ENCODE measurements at regions not wholly inside any gene's neighbourhood (a gene's known extent, or its start where the extent isn't known, plus 50 kb on each side); places are given as distances from the start of the nearest gene placed in this dataset.
"Not testable (repeated sequence)": the region's sequence is repeated elsewhere in the genome, so short reads cannot be mapped to it uniquely, and the experiment has no call there.

DNA sequence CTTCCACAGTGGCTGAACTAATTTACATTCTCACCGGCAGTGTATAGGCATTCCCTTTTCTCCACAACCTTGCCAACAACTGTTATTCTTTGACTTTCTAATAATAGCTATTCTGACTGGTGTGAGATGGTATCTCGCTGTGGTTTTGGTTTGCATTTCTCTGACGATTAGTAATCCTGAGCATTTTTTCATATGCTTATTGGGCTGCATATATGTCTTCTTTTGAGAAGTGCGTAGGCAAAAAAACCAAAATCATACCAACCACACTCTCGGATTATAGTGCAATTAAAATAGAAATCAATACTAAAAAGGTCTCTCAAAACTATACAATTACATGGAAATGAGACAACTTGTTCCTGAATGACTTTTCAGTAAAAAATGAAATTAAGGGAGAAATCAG is 74.8 kb upstream of the NBPF20 start:
- DNase-seq; H3K27me3 Mint-ChIP-seq; H3K4me3 Mint-ChIP-seq; CTCF ChIA-PET; H3K4me2 ChIP-seq (replicated peaks; ENCODE audit: low read depth, low read length, poor library complexity, severe bottlenecking); H3K9ac ChIP-seq (ENCODE audit: low read length); H3K79me2 ChIP-seq (ENCODE audit: control insufficient read depth, insufficient read depth, low read length); H3K4me1 ChIP-seq (ENCODE audit: control insufficient read depth in 2 of 2, insufficient read depth in 2 of 2, low read length in 2 of 2); H3K27ac ChIP-seq (ENCODE audit: low read length in 2 of 2); H3K9me3 Mint-ChIP-seq (ENCODE audit: insufficient read depth); POLR2A ChIA-PET; H3K4me1 Mint-ChIP-seq; H3K27me3 ChIP-seq (replicated peaks in 1 of 4; ENCODE audit: control extremely low read depth in 1 of 4, control insufficient read depth in 3 of 4, insufficient read depth in 4 of 4, low read length in 3 of 4); ATAC-seq (ENCODE audit: low read depth); H3K36me3 ChIP-seq (replicated peaks in 1 of 2; ENCODE audit: control extremely low read depth in 1 of 2, control insufficient read depth in 1 of 2, extremely low read depth in 1 of 2, insufficient read depth in 2 of 2, low read length in 1 of 2); H3K9me3 ChIP-seq (ENCODE audit: control extremely low read depth in 1 of 3, control insufficient read depth in 2 of 3, insufficient read depth in 1 of 3, low read length in 2 of 3); H2AFZ ChIP-seq (ENCODE audit: insufficient read depth, low read depth, low read length, poor library complexity, severe bottlenecking); H3K4me3 ChIP-seq (ENCODE audit: control extremely low read depth in 1 of 5, extremely low read depth in 1 of 5, insufficient read depth in 1 of 5, low read depth in 2 of 5, low read length in 4 of 5); H3K27ac Mint-ChIP-seq; H4K20me1 ChIP-seq (ENCODE audit: control insufficient read depth, insufficient read depth, low read length, poor library complexity, severe bottlenecking); intact Hi-C loops (cut with micrococcal nuclease): not testable (repeated sequence)
- WGBS (ENCODE audit: insufficient coverage): no CpG with 5 or more reads among the region's 5 CpGs

DNA sequence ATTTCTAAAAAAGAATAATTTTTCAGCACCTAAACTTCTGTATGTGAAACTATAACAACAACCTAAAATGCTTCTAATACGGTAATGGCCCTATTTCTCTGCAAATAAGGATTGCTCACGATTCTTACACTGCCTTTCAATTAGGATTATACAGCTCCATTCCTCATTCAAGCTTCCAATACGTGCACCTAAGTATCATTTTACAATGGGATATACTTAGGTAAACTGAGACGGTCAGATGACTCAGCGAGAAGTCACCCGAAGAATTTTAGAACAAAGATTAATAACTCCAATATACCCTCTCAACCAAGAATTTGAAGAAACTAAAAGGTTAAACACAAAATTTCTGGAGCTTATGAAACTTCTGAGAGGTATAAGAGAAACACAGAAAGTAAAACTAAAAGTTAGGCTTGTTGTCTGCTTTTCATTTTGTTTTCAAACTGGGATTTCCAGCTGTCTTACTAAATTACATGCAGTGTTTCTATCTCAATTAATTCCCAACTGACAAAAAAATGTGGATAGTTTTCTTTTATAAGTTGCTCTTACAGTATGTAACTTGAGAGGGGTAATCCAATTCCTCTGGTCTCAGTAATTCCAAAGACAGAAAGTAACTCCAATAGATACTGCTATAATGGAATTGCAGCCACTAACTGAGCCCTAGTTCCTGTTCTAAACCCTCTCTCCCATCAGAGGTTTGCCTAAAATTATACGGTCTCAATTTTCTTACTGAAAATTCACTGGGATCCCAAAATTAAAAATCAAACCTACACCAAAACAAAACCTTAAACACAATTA is 69.9 kb upstream of the NBPF20 start:
- POLR2A ChIA-PET; H3K79me2 ChIP-seq (ENCODE audit: control insufficient read depth, insufficient read depth, low read length); H3K9me3 Mint-ChIP-seq (ENCODE audit: insufficient read depth); H3K27me3 Mint-ChIP-seq; H3K4me2 ChIP-seq (replicated peaks; ENCODE audit: low read depth, low read length, poor library complexity, severe bottlenecking); CTCF ChIA-PET; H3K4me1 Mint-ChIP-seq; H2AFZ ChIP-seq (ENCODE audit: insufficient read depth, low read depth, low read length, poor library complexity, severe bottlenecking); H3K4me3 Mint-ChIP-seq; ATAC-seq (ENCODE audit: low read depth); H3K36me3 ChIP-seq (replicated peaks in 1 of 2; ENCODE audit: control extremely low read depth in 1 of 2, control insufficient read depth in 1 of 2, extremely low read depth in 1 of 2, insufficient read depth in 2 of 2, low read length in 1 of 2); H3K4me3 ChIP-seq (ENCODE audit: control extremely low read depth in 1 of 5, extremely low read depth in 1 of 5, insufficient read depth in 1 of 5, low read depth in 2 of 5, low read length in 4 of 5); H3K4me1 ChIP-seq (ENCODE audit: control insufficient read depth in 2 of 2, insufficient read depth in 2 of 2, low read length in 2 of 2); H3K9ac ChIP-seq (ENCODE audit: low read length); H3K27me3 ChIP-seq (replicated peaks in 1 of 4; ENCODE audit: control extremely low read depth in 1 of 4, control insufficient read depth in 3 of 4, insufficient read depth in 4 of 4, low read length in 3 of 4); H3K9me3 ChIP-seq (ENCODE audit: control extremely low read depth in 1 of 3, control insufficient read depth in 2 of 3, insufficient read depth in 1 of 3, low read length in 2 of 3); DNase-seq; H3K27ac Mint-ChIP-seq; intact Hi-C loops (cut with micrococcal nuclease); H4K20me1 ChIP-seq (ENCODE audit: control insufficient read depth, insufficient read depth, low read length, poor library complexity, severe bottlenecking); H3K27ac ChIP-seq (ENCODE audit: low read length in 2 of 2): not testable (repeated sequence)
- no CpG with 5 or more reads among the region's 7 CpGs for WGBS (ENCODE audit: insufficient coverage)

DNA sequence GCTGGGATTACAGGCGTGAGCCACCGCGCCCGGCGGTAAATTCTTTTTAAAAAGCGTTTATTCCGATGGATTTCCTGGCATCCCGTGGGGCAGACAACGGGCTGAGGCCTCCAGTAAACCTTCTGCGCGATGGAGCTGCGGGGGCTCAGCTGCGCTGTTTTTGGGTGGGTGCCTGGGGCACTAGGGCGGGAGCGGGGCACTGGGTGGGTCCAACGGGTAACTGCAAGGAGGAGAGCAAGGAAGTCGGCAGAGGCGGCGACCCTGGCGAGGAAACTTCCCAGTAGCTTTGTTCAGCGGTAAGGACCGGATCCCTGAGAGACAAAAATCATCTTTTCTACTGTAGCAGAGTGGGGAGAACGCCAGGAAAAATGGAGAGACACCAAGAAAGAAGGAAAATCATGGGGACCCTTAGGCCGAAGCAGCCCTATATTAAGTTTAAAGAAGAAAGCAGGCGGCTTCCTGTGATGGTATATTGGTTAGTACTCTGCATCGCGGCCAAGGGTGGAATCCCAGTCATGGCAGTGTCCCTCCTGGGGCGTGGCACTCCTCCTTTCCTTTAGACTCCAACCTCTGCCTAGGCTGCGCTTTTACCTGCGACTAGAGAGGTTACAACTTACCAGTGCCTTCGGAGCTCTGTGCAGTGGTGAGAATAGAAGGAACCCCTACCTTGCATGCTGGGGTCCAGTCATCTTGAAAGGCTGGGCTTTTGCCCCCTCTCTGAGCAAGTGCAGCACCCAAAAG is 63.0 kb upstream of the NBPF20 start:
- H3K4me1 Mint-ChIP-seq; H3K79me2 ChIP-seq (ENCODE audit: control insufficient read depth, insufficient read depth, low read length); H3K27ac Mint-ChIP-seq; CTCF ChIA-PET; intact Hi-C loops (cut with micrococcal nuclease); H3K36me3 ChIP-seq (replicated peaks in 1 of 2; ENCODE audit: control extremely low read depth in 1 of 2, control insufficient read depth in 1 of 2, extremely low read depth in 1 of 2, insufficient read depth in 2 of 2, low read length in 1 of 2); POLR2A ChIA-PET; H3K9ac ChIP-seq (ENCODE audit: low read length); H3K27me3 ChIP-seq (replicated peaks in 1 of 4; ENCODE audit: control extremely low read depth in 1 of 4, control insufficient read depth in 3 of 4, insufficient read depth in 4 of 4, low read length in 3 of 4); H3K9me3 Mint-ChIP-seq (ENCODE audit: insufficient read depth); ATAC-seq (ENCODE audit: low read depth); DNase-seq; H2AFZ ChIP-seq (ENCODE audit: insufficient read depth, low read depth, low read length, poor library complexity, severe bottlenecking); H4K20me1 ChIP-seq (ENCODE audit: control insufficient read depth, insufficient read depth, low read length, poor library complexity, severe bottlenecking); H3K4me1 ChIP-seq (ENCODE audit: control insufficient read depth in 2 of 2, insufficient read depth in 2 of 2, low read length in 2 of 2); H3K27ac ChIP-seq (ENCODE audit: low read length in 2 of 2); H3K4me3 Mint-ChIP-seq; H3K4me2 ChIP-seq (replicated peaks; ENCODE audit: low read depth, low read length, poor library complexity, severe bottlenecking); H3K27me3 Mint-ChIP-seq; H3K9me3 ChIP-seq (ENCODE audit: control extremely low read depth in 1 of 3, control insufficient read depth in 2 of 3, insufficient read depth in 1 of 3, low read length in 2 of 3): not testable (repeated sequence)
- H3K4me3 ChIP-seq (ENCODE audit: control extremely low read depth in 1 of 5, extremely low read depth in 1 of 5, insufficient read depth in 1 of 5, low read depth in 2 of 5, low read length in 4 of 5): peak overlapping the region in 1 of 5 experiments; percentile 12
- no CpG with 5 or more reads among the region's 31 CpGs for WGBS (ENCODE audit: insufficient coverage)

DNA sequence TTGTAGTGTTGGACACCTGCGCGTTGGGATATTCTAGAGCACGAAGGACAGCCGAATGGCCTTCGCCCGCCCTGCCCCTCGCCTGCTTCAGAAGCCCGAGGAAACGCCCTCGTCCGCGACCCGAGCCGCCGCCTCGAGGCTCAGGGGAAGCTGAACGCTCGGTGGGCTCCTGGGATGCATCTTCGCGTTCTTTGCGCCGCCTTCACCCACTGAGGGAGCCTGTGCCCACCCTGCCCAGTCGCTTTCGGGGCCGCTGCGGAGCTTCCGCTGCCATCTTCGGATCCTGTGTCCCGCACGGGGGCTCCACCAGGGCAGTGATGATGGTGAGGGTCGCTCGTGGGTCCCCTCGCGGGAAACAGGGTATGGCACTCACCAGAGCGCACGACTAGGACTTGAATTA is 61.8 kb upstream of the NBPF20 start:
- CTCF ChIA-PET; H3K27ac ChIP-seq (ENCODE audit: low read length in 2 of 2); DNase-seq; H3K27ac Mint-ChIP-seq; H3K4me1 Mint-ChIP-seq; H3K9me3 Mint-ChIP-seq (ENCODE audit: insufficient read depth); H3K36me3 ChIP-seq (replicated peaks in 1 of 2; ENCODE audit: control extremely low read depth in 1 of 2, control insufficient read depth in 1 of 2, extremely low read depth in 1 of 2, insufficient read depth in 2 of 2, low read length in 1 of 2); POLR2A ChIA-PET; H3K4me2 ChIP-seq (replicated peaks; ENCODE audit: low read depth, low read length, poor library complexity, severe bottlenecking); intact Hi-C loops (cut with micrococcal nuclease); H3K79me2 ChIP-seq (ENCODE audit: control insufficient read depth, insufficient read depth, low read length); H3K4me1 ChIP-seq (ENCODE audit: control insufficient read depth in 2 of 2, insufficient read depth in 2 of 2, low read length in 2 of 2); H3K9me3 ChIP-seq (ENCODE audit: control extremely low read depth in 1 of 3, control insufficient read depth in 2 of 3, insufficient read depth in 1 of 3, low read length in 2 of 3); H3K27me3 ChIP-seq (replicated peaks in 1 of 4; ENCODE audit: control extremely low read depth in 1 of 4, control insufficient read depth in 3 of 4, insufficient read depth in 4 of 4, low read length in 3 of 4); H4K20me1 ChIP-seq (ENCODE audit: control insufficient read depth, insufficient read depth, low read length, poor library complexity, severe bottlenecking): not testable (repeated sequence)
- peak overlapping the region; percentile 29 for H3K4me3 Mint-ChIP-seq
- 9% methylated on average over 12 of the region's 36 CpGs for WGBS (ENCODE audit: insufficient coverage)
- H3K27me3 Mint-ChIP-seq: peaks cover 12% of the 10 kb centered on the region
- peak overlapping the region in 4 of 5 experiments; percentile 15 to 49 (median 30) for H3K4me3 ChIP-seq (ENCODE audit: control extremely low read depth in 1 of 5, extremely low read depth in 1 of 5, insufficient read depth in 1 of 5, low read depth in 2 of 5, low read length in 4 of 5)
- ATAC-seq (ENCODE audit: low read depth): peak; percentile 24
- H2AFZ ChIP-seq (ENCODE audit: insufficient read depth, low read depth, low read length, poor library complexity, severe bottlenecking): peak overlapping the region; percentile 51
- H3K9ac ChIP-seq (ENCODE audit: low read length): peak overlapping the region; percentile 37

All from B cell (primary cell).